ENCODE measurements at regions not wholly inside any gene's neighbourhood (a gene's known extent, or its start where the extent isn't known, plus 50 kb on each side); places are given as distances from the start of the nearest gene placed in this dataset.

DNA sequence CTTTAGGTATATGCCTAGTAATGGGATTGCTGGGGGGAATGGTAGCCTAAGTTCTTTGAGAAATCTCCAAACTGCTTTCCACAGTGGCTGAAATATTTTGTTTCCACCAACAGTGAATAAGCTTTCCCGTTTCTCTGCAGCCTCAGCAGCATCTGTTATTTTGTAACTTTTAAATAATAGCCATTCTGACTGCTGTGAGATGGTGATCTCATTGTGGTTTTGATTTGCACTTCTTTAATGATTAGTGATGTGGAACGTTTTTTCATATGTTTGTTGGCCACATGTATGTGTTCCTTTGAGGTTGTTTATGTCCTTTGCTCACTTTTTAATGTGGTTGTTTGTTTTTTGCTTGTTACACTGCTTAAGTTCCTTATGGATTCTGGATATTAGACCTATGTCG is 237.4 kb downstream of the CENPF start:
- peaks cover 29% of the 10 kb centered on the region for H3K4me1 Mint-ChIP-seq (ENCODE audit: low read depth)
- H3K9me3 Mint-ChIP-seq (ENCODE audit: low read depth), result no peaks in the 10 kb centered on the region
- H3K27ac Mint-ChIP-seq (ENCODE audit: unreplicated experiment), result no peak overlapping the region
- no peak for DNase-seq (ENCODE audit: low spot score)
- no peak overlapping the region for H3K4me3 Mint-ChIP-seq (ENCODE audit: unreplicated experiment)
- H3K27me3 Mint-ChIP-seq (ENCODE audit: low read depth), result peaks cover 5% of the 10 kb centered on the region
- H3K36me3 Mint-ChIP-seq (ENCODE audit: low read depth), result no peaks in the 10 kb centered on the region
- TF ChIP-seq, protein P1, sequence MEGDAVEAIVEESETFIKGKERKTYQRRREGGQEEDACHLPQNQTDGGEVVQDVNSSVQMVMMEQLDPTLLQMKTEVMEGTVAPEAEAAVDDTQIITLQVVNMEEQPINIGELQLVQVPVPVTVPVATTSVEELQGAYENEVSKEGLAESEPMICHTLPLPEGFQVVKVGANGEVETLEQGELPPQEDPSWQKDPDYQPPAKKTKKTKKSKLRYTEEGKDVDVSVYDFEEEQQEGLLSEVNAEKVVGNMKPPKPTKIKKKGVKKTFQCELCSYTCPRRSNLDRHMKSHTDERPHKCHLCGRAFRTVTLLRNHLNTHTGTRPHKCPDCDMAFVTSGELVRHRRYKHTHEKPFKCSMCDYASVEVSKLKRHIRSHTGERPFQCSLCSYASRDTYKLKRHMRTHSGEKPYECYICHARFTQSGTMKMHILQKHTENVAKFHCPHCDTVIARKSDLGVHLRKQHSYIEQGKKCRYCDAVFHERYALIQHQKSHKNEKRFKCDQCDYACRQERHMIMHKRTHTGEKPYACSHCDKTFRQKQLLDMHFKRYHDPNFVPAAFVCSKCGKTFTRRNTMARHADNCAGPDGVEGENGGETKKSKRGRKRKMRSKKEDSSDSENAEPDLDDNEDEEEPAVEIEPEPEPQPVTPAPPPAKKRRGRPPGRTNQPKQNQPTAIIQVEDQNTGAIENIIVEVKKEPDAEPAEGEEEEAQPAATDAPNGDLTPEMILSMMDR (IDR thresholded peaks at IDR 0.05), result no peak

DNA sequence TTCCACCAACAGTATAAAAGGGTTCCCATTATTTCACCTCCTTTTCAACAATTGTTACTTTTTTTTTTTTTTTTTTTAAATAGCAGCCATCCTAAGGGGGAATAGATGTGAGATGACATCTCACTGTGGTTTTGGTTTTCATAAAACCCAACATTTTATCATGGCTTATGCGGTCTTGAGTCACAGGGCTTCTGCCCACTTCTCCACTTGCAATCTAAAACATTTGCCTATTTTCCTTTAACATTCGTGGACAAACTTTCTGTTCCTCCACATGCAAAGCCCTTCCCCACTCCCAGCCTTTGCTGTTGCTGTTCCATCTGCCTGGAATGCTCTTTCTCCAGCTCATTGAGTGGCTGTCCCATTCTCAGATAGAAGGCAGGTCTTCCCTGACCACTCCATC is 239.7 kb upstream of the KCNK2 start:
- TF ChIP-seq, protein P1 (IDR thresholded peaks at IDR 0.05), result no peak
- H3K4me1 Mint-ChIP-seq (ENCODE audit: low read depth), result peaks cover 13% of the 10 kb centered on the region
- H3K36me3 Mint-ChIP-seq (ENCODE audit: low read depth), result no peaks in the 10 kb centered on the region
- no peak overlapping the region for H3K4me3 Mint-ChIP-seq (ENCODE audit: unreplicated experiment)
- H3K27me3 Mint-ChIP-seq (ENCODE audit: low read depth), result peaks cover 11% of the 10 kb centered on the region
- H3K9me3 Mint-ChIP-seq (ENCODE audit: low read depth), result no peaks in the 10 kb centered on the region
- no peak for DNase-seq (ENCODE audit: low spot score)
- no peak overlapping the region for H3K27ac Mint-ChIP-seq (ENCODE audit: unreplicated experiment)

DNA sequence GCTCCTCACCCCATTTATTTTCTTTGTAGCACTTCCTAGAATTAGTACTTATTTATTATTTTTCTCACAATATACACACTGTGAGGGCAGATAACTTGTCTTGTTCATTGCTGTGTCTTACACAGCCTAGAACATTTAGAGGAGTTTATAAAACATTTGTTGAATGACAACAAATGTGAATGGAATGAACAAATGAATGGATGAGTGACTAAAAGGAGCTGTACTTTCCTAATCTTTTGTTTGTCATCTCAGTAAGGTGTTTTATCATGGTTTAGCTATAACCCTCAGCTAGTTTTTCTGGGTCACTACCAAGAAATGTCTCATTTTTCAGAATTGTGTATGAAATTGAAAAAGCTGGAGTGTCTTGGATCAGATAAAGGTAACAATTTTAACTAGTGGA is 239.3 kb upstream of the KCNK2 start:
- H3K27me3 Mint-ChIP-seq (ENCODE audit: low read depth), result peaks cover 12% of the 10 kb centered on the region
- peaks cover 9% of the 10 kb centered on the region for H3K4me1 Mint-ChIP-seq (ENCODE audit: low read depth)
- TF ChIP-seq, protein P1 (IDR thresholded peaks at IDR 0.05), result no peak
- no peak overlapping the region for H3K27ac Mint-ChIP-seq (ENCODE audit: unreplicated experiment)
- no peak for DNase-seq (ENCODE audit: low spot score)
- H3K36me3 Mint-ChIP-seq (ENCODE audit: low read depth), result no peaks in the 10 kb centered on the region
- no peaks in the 10 kb centered on the region for H3K9me3 Mint-ChIP-seq (ENCODE audit: low read depth)
- no peak overlapping the region for H3K4me3 Mint-ChIP-seq (ENCODE audit: unreplicated experiment)

DNA sequence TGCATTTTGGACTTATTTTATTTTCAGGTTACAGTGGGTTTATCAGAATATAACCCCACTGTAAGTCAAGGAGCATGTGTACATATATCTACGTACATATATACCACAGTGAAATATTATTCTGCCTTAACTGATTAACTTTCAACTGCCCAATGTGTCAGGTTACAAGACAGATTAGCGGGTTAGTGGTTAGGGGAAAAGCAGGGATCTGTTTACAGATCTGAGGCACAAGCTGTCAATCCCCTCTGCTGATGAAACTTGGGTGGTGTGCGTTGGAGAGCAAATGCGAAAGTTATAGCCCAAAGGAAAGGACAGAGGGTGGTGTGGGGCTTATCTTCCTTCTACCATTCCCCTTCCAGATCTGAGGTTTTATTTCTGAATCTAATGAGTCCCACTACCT is 238.2 kb upstream of the KCNK2 start:
- Mint-ChIP-seq H3K4me3 (ENCODE audit: unreplicated experiment) (no peak overlapping the region), H3K36me3 (ENCODE audit: low read depth) (no peaks in the 10 kb centered on the region), H3K9me3 (ENCODE audit: low read depth) (no peaks in the 10 kb centered on the region), H3K27me3 (ENCODE audit: low read depth) (peaks cover 12% of the 10 kb centered on the region), H3K27ac (ENCODE audit: unreplicated experiment) (no peak overlapping the region), H3K4me1 (ENCODE audit: low read depth) (no peaks in the 10 kb centered on the region)
- TF ChIP-seq, protein P1 (IDR thresholded peaks at IDR 0.05), result no peak
- DNase-seq (ENCODE audit: low spot score), result no peak

DNA sequence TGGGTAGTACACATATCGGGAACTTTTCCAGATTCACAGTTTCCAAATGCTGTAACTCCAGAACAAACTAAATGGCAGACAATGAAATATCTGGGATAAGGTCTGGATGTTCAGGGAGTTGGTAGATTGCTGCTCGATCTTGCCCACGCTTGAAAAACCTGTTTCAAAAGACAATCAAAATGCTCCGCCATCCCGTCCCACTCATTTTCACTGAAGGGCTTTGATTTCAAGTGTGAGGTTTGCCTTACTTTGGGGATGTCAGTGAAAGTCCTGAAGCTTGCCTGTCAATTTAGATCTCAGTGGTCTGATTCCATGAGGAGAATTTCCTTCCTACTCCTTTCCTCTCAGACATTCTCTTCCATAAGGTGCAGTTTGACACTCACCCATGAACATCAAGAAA is 236.3 kb upstream of the KCNK2 start:
- Mint-ChIP-seq H3K9me3 (ENCODE audit: low read depth) (peaks cover 7% of the 10 kb centered on the region), H3K27ac (ENCODE audit: unreplicated experiment) (no peak overlapping the region), H3K36me3 (ENCODE audit: low read depth) (peaks cover 1% of the 10 kb centered on the region), H3K27me3 (ENCODE audit: low read depth) (peaks cover 12% of the 10 kb centered on the region), H3K4me3 (ENCODE audit: unreplicated experiment) (no peak overlapping the region), H3K4me1 (ENCODE audit: low read depth) (no peaks in the 10 kb centered on the region)
- TF ChIP-seq, protein P1 (IDR thresholded peaks at IDR 0.05), result no peak
- DNase-seq (ENCODE audit: low spot score), result no peak

All from chondrocyte (in vitro differentiated cells).